Colon (tissue), 2 donors: ENCODE measurements at regions not wholly inside any gene's neighbourhood (a gene's known extent, or its start where the extent isn't known, plus 50 kb on each side); places are given as distances from the start of the nearest gene placed in this dataset.
A peak's percentile ranks its signal among the peaks of the same experiment; 100 is the strongest.

Experiments
- FAIRE-seq: peaks from 2 replicates; lab custom pipeline; 2012; peaks lifted over from hg19 to GRCh38; lab: Jason Lieb, UNC
- donor health status: control.
- donor health status: control.

DNA sequence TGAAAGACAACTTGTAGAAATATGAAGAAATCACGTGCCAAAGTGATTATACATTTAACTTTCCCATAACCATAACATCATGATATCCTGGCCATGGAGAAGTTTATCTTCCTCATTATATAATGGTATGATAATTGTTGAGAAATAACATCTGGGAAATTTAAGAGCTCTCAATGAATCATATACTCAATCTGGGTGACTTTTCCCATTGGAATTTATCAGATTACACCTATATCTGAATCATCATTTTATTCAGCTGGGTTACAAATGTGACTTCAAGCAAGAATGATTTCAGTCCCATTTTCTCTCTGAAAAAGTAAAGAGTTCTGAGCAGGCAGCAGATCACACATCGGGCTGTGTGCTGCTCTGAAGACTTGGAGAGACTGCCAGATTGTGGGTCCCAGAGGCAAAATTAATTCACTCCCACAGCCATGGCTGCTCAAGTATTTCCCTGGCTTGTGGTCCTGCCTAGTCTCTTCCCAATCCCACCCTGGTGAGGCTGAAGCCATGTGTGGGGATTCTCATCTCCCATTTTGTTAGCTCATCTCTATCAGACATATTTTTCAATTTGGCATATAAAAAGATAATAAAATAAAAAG, 278.0 kb downstream of the MRPL39 start:
- no peak for FAIRE-seq

DNA sequence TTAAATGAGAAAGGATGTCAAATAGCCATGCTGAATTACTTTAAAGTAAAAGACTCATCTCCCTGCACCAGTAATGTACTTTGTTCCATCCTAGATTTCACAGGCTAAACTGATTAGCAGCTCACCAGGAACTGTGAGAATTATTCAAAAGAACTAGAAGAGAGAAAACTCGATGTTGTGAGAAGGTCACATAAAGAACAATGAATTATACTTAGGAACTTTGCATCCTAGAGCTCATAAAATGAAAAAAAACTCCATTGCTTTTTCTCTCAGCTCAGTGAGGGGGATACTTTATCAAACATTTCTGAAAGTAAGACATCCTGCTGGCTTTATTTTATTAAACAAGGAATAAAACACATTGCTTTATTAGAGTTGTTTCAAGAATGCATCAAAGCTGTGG, 278.5 kb downstream of the MRPL39 start:
- FAIRE-seq, result no peak

DNA sequence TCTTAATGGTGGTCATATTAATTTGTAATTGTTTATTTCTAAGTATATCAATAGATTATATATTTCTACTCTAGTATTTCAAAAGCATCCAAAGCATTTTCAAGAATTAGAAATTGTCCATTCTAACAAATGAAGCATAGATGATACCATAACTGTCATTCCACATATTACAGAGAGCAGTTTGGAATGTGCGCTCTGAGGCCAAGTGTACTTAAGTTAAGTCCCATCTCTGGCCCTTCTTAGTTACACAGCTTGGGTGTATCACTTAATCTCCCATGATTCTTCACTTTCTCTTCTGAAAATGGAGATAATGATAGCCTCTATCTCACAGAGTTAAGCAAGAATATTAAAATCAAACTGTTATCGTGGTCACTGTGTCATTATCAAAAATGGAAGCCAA, 281.1 kb downstream of the MRPL39 start:
- no peak for FAIRE-seq

DNA sequence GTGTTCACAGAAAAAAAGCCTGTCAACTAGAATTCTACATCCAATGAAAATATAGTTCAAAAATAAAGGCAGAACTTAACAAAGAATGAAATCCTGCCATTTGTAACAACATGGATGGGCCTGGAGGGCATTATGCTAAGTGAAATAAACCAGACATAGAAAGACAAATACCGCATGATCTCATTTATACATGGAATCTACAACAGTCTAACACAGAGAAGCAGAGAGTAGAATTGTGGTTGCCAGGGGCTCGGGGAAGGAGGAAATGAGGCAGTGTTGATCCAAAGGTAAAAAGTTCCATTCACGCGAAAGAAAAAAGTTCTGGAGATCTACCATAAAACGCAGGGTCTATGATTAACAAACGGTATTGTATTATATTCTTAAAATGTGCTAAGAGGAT, 282.6 kb downstream of the MRPL39 start:
- no peak for FAIRE-seq

DNA sequence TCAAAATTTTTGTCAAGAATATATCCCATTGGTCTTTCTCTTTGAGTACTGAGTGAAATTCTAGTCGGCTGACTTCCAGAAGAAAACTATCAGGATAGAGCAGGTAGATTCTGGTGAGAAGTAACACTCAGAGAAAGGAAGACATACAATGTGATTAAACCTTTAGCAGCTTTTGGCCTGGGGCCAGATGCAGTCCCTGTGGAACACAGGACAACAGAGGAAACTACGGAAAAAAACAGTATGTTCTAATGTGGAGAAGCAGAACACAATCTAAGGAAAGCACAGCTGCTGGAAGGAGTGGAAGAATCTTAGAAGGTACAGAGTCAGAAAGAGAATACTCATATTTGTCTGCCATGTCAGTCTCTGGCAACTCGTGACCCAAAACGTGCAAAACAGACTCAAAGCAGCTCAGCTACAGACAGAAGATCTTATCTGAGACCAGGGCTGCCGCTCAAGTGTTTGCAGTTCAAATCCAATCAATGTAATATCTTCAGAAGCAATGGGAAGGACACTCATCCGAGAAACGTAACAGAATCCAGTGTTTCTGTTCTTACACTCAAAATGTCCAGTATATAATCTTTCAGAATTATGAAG, 283.8 kb downstream of the MRPL39 start:
- FAIRE-seq, result no peak

DNA sequence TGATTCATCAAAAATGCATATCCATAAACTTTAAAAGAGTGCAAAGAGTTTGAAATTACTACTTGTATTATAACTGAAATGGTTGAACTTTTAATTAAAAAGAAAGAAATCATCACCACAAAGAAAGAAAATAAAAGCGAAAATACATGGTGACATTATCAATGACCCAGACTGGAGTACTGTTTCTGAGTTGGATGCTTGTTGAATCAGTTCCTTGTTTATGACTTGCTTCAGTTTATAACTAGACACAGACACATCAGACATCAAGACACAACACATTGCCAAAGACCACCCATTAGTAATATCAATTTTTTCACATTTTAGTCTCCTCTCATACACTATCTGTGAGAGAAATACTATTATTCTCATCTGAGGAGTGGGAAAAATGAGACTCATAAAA, 293.0 kb downstream of the MRPL39 start:
- no peak for FAIRE-seq

DNA sequence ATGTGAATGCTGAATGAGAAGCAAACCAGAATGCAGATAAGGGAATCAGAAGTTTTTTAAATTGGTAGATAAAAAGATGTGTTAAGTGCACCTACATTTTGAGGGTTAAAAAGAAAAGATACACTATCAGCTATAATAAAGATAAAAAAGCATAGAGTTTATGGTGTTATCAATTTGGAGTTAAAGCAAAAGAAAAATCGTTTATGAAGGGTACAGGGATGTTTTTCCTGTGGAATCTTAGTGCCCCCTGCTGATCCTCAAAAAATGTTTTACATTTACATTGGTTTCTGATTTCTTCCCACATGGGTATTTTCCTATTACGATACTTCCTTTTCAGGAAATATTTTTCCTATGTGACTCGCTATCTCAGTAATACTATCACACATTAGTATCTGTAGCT, 293.5 kb downstream of the MRPL39 start:
- no peak for FAIRE-seq

DNA sequence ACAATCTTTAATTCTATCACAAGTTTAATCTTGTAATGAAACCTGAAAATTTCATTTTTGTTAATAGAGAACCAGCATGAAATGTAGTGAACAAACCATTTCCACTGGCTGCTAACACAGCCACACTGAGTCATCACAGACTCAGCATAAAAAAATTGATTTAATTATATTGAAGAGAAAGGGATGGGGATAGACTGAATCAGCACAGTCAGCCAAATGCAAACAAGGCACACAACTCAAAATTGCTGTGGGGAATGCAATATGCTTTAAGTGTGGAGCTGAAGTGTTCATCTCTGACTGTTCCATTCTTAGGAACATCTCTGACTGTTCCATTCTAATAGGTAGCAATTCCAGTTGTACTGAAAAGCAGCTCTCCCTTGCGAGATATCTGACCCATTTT, 299.8 kb downstream of the MRPL39 start:
- FAIRE-seq, result no peak

DNA sequence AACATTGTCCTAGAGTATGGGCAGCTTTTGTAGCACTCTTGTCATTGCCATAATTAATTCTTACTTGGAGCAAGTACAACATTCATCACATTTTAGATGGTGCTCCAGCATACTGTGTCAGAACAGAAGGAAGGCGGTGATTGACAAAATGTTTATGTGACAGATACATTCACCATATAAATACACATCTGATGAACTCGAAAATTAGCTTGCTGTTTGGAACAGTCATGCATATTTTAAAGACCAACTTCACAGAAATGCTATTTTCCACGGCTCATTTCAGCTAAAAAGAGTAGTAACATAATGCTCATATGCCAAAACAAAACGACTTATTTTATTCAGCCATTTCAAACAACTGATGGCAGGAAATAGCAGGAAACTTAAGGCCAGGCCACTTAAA, 302.7 kb downstream of the MRPL39 start:
- FAIRE-seq, result no peak

DNA sequence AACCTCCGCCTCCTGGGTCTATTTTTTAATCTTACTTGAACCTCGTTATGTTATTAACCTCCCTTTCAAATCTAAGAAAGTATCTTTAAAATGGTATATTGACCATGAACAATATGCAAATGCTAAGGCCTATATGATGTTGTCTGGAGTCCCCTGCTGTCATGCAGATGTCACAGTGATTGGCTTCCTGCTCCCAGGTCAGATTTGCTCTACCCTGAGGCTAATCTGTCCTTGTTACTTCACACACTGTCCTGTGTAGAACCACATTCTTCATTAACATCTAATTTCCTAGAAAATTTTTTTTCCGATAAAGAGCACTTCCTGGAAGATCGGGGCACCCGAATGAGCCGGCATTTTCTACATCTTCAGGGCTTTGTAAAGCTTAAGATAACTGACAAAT, 306.6 kb downstream of the MRPL39 start:
- FAIRE-seq, result no peak

DNA sequence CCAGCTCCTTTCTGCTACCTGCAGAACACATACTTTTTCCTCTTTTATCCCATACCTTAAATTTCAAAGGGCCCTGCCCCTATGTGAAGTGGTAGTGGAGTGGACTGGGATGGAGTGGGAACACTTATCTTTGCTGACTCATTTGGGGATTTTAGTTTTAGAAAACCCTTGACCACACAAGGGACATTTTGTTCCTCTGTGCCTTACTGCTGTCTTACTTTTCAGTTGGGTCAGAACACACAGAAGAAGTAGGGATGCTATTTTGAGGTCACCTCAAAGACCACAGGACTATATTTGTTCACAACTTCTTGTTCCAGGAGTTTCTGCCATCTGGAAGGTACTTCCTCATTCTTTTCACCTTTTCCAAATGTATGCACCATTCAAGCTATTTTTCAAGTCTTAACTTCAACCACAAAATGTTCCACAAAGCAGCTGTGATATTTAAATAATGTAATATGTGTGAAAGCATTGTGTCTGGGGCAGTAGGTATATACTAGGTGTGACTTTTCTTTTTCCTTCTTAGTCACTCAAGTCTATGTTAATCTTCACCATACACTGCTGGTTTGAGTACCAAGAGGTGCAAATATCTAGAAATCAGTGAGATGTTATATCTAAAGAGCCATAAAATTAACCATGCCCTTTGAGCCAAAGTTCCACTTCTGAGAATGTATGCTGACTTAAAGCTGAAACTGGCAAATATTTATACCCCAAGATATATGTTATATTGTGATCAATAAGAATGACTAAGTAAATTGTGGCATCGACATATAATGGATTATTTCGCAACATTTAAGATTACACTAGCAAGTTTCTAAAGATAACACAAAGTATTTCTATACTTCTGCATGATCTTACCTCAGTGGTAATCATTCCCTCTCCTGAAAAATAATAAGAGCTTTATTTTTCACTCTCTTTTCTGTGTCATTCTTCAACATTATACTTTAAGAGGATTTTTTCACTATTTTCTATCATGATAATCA, 308.5 kb downstream of the MRPL39 start:
- no peak for FAIRE-seq

DNA sequence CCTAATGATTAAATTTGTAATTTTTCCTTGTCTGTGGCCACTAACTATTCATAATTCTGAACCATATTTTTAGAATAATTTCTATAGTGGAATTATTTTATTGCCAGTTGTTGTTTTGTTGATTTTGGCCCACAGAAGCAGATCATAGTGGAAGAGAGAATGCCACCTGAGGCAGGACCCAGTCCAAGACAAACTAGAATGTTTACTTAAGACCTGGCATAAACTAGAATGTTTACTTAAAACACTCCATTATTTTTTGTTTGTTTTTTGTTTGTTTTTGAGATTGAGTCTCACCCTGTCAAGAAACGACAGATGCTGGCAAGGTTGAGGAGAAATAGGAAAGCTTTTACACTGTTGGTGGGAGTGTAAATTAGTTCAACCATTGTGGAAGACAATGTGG, 310.2 kb downstream of the MRPL39 start:
- FAIRE-seq, result no peak

DNA sequence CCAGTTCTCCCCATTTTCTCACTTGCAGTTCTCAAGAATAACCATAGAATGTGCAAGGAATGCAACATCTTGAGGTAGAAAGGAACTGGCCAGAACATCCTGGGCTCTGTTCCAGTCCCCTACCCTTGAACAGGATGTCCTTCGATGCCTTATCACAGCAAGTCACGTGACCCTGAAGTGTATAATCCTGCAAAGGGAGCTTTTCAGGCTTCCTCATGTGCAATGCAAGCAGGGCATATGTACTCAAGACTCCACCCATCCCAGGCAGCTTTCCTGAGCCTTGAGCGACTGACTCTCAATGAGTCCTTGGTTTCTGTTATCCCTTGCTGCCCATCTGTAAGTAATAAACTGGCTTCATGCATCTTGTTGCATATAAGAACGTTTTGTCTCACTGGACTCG, 311.0 kb downstream of the MRPL39 start:
- FAIRE-seq, result no peak

DNA sequence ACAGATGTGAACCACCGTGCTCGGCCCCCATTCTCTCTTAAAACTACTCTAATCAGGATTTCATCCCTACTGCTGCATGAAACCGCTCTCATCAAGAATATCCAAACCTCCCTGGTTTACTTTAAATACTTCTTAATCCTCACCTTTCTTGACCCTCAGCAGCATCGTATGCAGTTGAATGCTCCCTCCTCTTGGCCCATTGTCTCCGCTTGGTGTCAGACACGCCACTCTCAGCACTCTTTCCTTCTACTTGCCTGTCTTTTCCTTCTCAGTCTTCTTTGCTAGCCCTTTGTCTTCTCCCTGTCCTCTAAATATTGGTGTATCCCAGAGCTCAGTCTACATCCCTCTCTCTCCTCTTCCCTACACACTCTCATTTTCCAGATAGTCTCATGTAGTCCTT, 314.9 kb downstream of the MRPL39 start:
- FAIRE-seq, result no peak

DNA sequence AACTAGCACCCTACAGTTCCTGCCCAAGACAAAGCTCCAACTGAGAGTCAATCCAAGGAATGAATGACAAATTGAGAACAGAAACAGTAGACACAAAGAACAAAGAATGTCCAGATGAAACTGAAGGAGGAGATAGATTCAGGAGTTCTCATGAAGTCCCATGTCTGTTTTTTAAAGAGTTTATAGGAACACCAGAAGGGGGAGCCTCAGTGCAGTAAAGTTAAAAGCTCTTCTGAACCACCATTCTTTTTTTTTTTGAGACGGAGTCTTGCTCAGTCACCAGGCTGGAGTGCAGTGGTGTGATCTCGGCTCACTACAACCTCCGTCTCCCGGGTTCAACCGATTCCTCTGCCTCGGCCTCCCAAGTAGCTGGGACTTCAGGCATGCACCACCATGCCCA, 323.6 kb downstream of the MRPL39 start:
- FAIRE-seq, result no peak

DNA sequence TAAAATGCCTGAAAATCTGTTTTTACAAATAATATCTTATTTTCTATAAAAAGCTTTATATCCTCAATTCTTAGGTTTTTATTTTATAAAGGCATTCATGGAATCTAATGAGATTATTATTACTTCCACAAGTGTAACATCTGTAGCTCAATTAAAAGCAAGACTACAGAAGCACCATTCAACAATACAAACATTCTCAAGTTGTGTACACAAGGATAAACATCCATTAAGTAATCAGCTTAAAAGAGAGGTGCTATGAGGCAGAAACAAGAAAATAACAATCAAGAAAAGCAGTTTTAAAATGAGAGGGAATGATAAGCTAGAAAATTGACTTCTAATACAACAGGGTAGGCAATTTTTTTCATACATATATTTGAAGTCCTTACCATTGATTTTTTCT, 326.1 kb downstream of the MRPL39 start:
- FAIRE-seq, result no peak

DNA sequence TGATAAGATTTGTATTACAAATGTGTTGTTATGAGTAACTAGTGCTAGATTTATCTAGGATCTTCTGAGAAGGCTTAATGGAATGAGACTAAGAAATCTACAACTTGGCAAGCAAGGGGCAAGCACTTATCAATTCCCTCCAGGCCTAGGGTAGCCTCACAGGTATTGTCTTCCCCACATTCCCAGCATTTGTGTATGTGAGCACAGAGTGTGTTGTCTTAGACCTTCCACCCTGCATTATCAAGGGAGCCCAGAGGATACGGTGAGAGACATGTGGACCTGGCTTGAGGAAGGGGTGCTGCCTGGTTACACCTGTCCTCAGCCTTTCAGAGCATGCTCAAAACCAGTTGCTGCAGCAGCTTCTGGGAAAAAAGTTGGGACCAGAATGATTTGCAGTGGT, 327.2 kb downstream of the MRPL39 start:
- FAIRE-seq, result no peak

DNA sequence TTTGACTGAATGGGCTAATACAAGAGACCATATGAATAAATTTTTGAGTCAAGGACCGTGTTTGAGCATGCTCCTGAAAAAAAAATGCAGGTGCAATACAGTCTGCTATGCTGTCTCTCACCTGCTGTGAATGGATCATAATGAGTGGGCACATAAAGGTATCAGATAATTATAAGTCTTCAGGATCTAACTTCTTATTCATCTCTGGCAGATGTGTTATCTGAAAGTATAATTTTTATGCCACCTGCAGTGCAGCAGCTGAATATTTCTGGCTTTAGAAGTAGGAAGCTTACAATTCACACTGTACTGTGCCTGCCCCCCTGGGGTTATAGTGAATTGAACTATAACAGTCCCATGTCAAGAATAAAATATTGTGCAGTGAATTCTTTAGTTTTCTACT, 333.3 kb downstream of the MRPL39 start:
- FAIRE-seq, result no peak

DNA sequence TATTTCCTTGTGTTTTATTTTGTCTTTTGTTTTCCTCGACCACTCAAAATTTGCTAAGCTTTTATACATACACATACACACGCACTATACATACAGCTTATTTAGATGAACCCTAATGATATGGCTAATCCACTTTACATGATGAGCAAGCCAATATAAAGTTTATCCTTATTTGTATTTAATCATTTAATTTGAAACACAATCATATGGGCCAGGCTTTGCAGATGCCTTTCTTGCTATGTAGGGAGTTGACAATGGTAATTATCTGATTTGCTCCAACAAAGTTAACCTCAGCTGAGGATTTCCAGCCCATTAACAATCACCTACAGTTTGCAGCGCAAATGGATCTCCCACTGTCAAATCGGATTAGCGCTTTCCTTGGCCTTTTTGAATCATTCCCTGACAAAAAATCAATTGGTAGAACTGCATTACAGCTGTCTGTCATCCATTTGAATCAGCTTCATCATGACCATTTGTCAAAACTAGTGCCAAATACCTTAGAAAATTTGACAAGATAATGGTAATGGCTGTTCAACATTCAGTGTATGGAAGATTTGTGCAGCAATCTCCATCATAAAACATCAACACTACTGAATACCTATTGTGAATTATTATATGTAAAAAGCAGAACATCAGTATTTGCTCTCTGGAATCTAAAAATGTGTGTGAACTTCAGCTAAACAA, 352.6 kb downstream of the MRPL39 start:
- FAIRE-seq, result no peak

DNA sequence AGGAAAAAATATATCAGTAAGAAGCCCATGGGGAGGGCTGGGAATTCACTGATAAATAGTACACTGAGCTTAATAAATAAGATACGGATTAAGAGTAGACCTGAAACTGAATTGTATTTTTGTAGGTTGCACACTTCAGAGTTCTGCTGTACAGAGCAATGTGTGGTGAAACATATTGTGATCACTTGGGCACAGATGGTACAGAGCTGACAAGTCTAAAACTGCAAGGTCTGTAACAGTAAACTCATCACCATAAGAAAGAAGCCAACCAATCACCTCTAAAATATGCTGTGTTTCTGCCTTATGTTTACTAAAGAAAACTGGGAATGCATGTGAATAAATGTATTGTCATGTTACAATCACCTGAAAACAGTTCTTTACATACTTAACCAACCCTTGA, 360.7 kb downstream of the MRPL39 start:
- FAIRE-seq, result no peak

DNA sequence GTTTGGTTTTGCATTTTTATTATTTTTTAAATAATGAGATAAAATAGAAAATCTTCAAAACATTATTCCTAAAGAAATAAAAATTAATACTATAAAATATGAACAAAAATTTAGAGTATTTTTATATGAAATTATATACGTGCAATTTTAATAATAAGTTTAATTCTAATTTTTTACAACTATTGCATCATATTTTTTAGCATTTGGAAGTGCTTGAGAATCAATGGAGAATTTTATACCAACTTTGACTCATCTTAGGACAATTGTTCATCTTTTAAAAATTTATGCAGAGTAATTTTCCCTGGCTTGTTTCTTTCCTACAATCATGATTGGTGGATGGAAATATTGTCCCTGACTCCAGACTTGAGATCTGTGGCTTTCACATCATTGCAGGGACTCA, 362.5 kb downstream of the MRPL39 start:
- peak; percentile 10 for FAIRE-seq

DNA sequence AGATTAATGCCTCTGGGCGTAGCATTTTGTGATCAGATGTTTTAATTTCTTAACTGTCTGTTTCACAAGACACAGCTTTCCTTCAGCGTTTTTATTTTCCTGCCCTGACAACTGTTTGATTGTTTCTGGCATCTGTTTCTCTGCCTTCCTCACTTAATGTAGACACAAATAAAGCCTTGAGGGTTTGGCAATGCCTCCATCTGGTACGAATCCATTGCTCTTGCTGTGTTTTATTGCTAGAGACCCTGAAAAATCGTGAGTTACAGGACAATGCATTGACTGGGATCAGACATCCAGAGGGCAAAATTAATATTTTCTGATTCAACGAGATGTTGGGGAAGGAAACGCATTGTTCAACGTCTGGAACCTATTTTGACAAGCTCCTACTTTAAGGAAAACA, 363.5 kb downstream of the MRPL39 start:
- no peak for FAIRE-seq

DNA sequence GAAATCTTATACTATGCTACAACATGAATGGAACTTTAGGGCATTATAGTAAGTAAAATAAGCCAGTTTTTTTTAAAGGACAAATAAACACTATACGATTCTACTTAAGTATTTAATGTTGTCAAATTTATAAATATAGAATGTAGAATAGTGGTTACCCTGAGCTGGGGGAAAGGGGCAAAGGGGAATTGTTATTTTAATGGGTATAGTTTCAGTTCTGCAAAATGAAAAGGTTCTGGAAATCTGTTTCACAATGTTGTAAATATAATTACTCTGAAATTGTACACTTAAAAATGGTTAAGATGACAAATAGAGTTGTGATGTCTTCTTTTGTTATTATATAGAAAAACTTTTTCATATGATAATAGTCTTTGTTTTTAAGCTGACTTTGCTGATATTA, 366.3 kb downstream of the MRPL39 start:
- FAIRE-seq, result no peak
